HEK293 (cell line): ENCODE measurements at regions not wholly inside any gene's neighbourhood (a gene's known extent, or its start where the extent isn't known, plus 50 kb on each side); places are given as distances from the start of the nearest gene placed in this dataset.

Source experiments
- CTCF ChIA-PET: fragments of 350-600 bp; formaldehyde crosslinking; extraction: SDS; loops from one replicate; lab custom pipeline; 2021; ENCODE audit warnings: antibody characterized with exemption; lab: Yijun Ruan, JAX
- POLR2A ChIA-PET: fragments of 300-600 bp; formaldehyde crosslinking; extraction: SDS; loops from one replicate; lab custom pipeline; 2020; ENCODE audit warnings: antibody characterized with exemption, inconsistent platforms; lab: Yijun Ruan, JAX
- H3K27ac ChIP-seq: fragments of 200-500 bp; sonication (Bioruptor generic); 2 replicates; pipeline ENCODE4 v1.5.1; 2014; ENCODE audit warnings: low read depth, low read length, control low read depth, inconsistent platforms; ENCODE audit errors: extremely low read depth
- H3K36me3 ChIP-seq, 2 experiments: fragments of 200-500 bp in 1 of 2; sonication (Bioruptor generic) in 1 of 2; 1 replicate in 1 of 2; 2 replicates in 1 of 2; pipeline ENCODE4 v1.5.1; 2014 to 2017; ENCODE audit warnings: inconsistent platforms in 2 of 2, low read length in 2 of 2; ENCODE audit not compliant: control insufficient read depth in 2 of 2, insufficient read depth in 1 of 2
- H3K4me1 ChIP-seq: fragments of 200-500 bp; sonication (Bioruptor generic); 2 replicates; pipeline ENCODE4 v1.5.1; 2014; ENCODE audit warnings: mild to moderate bottlenecking, low read length, inconsistent platforms; ENCODE audit not compliant: control insufficient read depth, insufficient read depth
- H3K4me3 ChIP-seq: 2 replicates; pipeline ENCODE4 v1.5.1; 2011; ENCODE audit warnings: low read depth, mild to moderate bottlenecking, control low read depth, low read length, moderate library complexity
- H3K9me3 ChIP-seq: fragments of 200-500 bp; sonication (Bioruptor generic); 2 replicates; pipeline ENCODE4 v1.5.1; 2014; ENCODE audit warnings: low read depth, low read length, inconsistent platforms; ENCODE audit not compliant: control insufficient read depth, insufficient read depth
- HOXA7 ChIP-seq: sonication (generic); formaldehyde crosslinking; IDR thresholded peaks from 2 replicates; pipeline ENCODE4 v1.8.1; 2022; ENCODE audit warnings: missing genetic modification reagents, borderline replicate concordance
- KLF7 ChIP-seq: fragments of 450-650 bp; formaldehyde crosslinking; IDR thresholded peaks from 2 replicates; pipeline ENCODE4 v1.5.1; 2016; ENCODE audit warnings: missing biosample characterization, missing genetic modification characterization, borderline replicate concordance
- REST ChIP-seq: fragments of 450-650 bp; formaldehyde crosslinking; IDR thresholded peaks from 2 replicates; pipeline ENCODE4 v1.5.1; 2016; ENCODE audit warnings: missing biosample characterization, missing genetic modification characterization
- YY1 ChIP-seq: fragments of 450-650 bp; formaldehyde crosslinking; IDR thresholded peaks from 2 replicates; pipeline ENCODE4 v1.5.1; 2018; ENCODE audit warnings: missing biosample characterization, missing genetic modification characterization
- ZFP37 ChIP-seq: fragments of 450-650 bp; formaldehyde crosslinking; IDR thresholded peaks from 2 replicates; pipeline ENCODE4 v1.5.1; 2016; ENCODE audit warnings: missing biosample characterization, missing genetic modification characterization
- ZNF174 ChIP-seq: fragments of 450-650 bp; formaldehyde crosslinking; IDR thresholded peaks from 2 replicates; pipeline ENCODE4 v1.5.0; 2017; ENCODE audit warnings: missing biosample characterization, mild to moderate bottlenecking, missing genetic modification characterization
- ZNF19 ChIP-seq: fragments of 450-650 bp; formaldehyde crosslinking; IDR thresholded peaks from 2 replicates; pipeline ENCODE4; 2016; ENCODE audit warnings: missing biosample characterization, missing genetic modification characterization, low read depth
- ZNF670 ChIP-seq: fragments of 450-650 bp; formaldehyde crosslinking; IDR thresholded peaks from 2 replicates; pipeline ENCODE4 v1.5.1; 2016; ENCODE audit warnings: missing biosample characterization, missing genetic modification characterization, low read depth
- ZNF677 ChIP-seq: fragments of 450-650 bp; IDR thresholded peaks from 2 replicates; pipeline ENCODE4 v1.5.0; 2018; ENCODE audit warnings: missing biosample characterization, mild to moderate bottlenecking, missing genetic modification characterization, moderate library complexity
- ZNF791 ChIP-seq: fragments of 450-650 bp; formaldehyde crosslinking; IDR thresholded peaks from 2 replicates; pipeline ENCODE4 v1.5.1; 2016; ENCODE audit warnings: missing biosample characterization, missing genetic modification characterization
- ZNF837 ChIP-seq: fragments of 450-650 bp; formaldehyde crosslinking; IDR thresholded peaks from 2 replicates; pipeline ENCODE4 v1.5.1; 2016; ENCODE audit warnings: missing biosample characterization, missing genetic modification characterization
- ZSCAN23 ChIP-seq: fragments of 450-650 bp; formaldehyde crosslinking; IDR thresholded peaks from 2 replicates; pipeline ENCODE4 v1.5.1; 2016; ENCODE audit warnings: missing biosample characterization, missing genetic modification characterization
- TF ChIP-seq, protein P1 (sequence below): fragments of 450-650 bp; formaldehyde crosslinking; IDR thresholded peaks from 2 replicates; pipeline ENCODE4 v1.5.1; 2016; ENCODE audit warnings: missing biosample characterization, missing genetic modification characterization
- TF ChIP-seq, protein P2 (sequence below): fragments of 450-650 bp; formaldehyde crosslinking; IDR thresholded peaks from 2 replicates; pipeline ENCODE4 v1.5.1; 2016; ENCODE audit warnings: missing biosample characterization, missing genetic modification characterization
- TF ChIP-seq, protein P3 (sequence below): fragments of 450-650 bp; formaldehyde crosslinking; IDR thresholded peaks from 2 replicates; pipeline ENCODE4 v1.5.0; 2017; ENCODE audit warnings: missing biosample characterization, missing genetic modification characterization, borderline replicate concordance

- CTCF ChIA-PET = interaction anchor here (0.5 kb wide), 1 partner anchor 1509 kb away, joined by 3 read pairs; no protein-coding TSS in a partner anchor
- H3K4me1 ChIP-seq = no peaks in the 10 kb centered on the region
Measured at GRCh38 chr2:217276433-217276832, 416.6 kb upstream of the TNP1 start.

DNA sequence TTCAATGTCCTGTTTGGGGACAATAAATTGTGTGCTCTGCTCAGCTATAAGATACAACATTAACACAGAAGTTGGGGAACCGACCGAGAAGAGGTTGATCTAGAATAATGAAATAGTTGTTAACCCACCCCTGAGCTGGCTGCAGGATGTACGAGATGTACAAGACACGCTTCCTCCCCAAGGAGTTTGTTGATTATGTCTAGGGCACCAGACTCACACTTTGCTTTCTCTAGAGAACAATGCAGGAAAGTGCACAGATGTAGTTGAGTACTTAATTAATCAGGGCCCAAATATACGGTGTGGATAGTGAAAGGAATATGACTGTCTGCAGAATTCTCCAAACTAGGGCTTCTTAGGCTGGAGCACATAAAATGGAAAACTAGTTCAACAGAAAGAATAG, 415.2 kb upstream of the TNP1 start:
- TF ChIP-seq ZNF19 (tag by site-specific recombination) = no peak
- TF ChIP-seq ZNF670 (tag by site-specific recombination) = no peak
- TF ChIP-seq ZNF791 (tag by site-specific recombination) = no peak
- TF ChIP-seq ZNF837 (tag by site-specific recombination) = no peak
- TF ChIP-seq ZSCAN23 (tag by site-specific recombination) = no peak
- no peak for TF ChIP-seq HOXA7
- Histone ChIP-seq H3K36me3 (no peaks in the 10 kb centered on the region), H3K9me3 (no peaks in the 10 kb centered on the region), H3K4me1 (no peaks in the 10 kb centered on the region), H3K27ac (no peak overlapping the region), H3K4me3 (no peak overlapping the region)
- ChIA-PET POLR2A (no interaction called here), CTCF (interaction anchor here (0.9 to 1.3 kb wide), 2 partner anchors 133 to 577 kb away, joined by 4 read pairs; no protein-coding TSS in a partner anchor)

More at GRCh38 chr2:217276433-217276832, 416.6 kb upstream of the TNP1 start:
- Histone ChIP-seq H3K27ac (no peak overlapping the region), H3K9me3 (no peaks in the 10 kb centered on the region), H3K4me3 (no peak overlapping the region), H3K36me3 (no peaks in the 10 kb centered on the region)
- TF ChIP-seq, protein P1, sequence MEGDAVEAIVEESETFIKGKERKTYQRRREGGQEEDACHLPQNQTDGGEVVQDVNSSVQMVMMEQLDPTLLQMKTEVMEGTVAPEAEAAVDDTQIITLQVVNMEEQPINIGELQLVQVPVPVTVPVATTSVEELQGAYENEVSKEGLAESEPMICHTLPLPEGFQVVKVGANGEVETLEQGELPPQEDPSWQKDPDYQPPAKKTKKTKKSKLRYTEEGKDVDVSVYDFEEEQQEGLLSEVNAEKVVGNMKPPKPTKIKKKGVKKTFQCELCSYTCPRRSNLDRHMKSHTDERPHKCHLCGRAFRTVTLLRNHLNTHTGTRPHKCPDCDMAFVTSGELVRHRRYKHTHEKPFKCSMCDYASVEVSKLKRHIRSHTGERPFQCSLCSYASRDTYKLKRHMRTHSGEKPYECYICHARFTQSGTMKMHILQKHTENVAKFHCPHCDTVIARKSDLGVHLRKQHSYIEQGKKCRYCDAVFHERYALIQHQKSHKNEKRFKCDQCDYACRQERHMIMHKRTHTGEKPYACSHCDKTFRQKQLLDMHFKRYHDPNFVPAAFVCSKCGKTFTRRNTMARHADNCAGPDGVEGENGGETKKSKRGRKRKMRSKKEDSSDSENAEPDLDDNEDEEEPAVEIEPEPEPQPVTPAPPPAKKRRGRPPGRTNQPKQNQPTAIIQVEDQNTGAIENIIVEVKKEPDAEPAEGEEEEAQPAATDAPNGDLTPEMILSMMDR = no peak
- TF ChIP-seq ZNF174 (tag by site-specific recombination) (no peak), ZNF677 (tag by site-specific recombination) (no peak), YY1 (tag by site-specific recombination) (no peak), KLF7 (tag by site-specific recombination) (no peak), ZNF670 (tag by site-specific recombination) (no peak), REST (tag by site-specific recombination) (no peak), ZFP37 (tag by site-specific recombination) (no peak)
- TF ChIP-seq, protein P2, sequence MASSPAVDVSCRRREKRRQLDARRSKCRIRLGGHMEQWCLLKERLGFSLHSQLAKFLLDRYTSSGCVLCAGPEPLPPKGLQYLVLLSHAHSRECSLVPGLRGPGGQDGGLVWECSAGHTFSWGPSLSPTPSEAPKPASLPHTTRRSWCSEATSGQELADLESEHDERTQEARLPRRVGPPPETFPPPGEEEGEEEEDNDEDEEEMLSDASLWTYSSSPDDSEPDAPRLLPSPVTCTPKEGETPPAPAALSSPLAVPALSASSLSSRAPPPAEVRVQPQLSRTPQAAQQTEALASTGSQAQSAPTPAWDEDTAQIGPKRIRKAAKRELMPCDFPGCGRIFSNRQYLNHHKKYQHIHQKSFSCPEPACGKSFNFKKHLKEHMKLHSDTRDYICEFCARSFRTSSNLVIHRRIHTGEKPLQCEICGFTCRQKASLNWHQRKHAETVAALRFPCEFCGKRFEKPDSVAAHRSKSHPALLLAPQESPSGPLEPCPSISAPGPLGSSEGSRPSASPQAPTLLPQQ (tag by site-specific recombination) = no peak
- TF ChIP-seq, protein P3, sequence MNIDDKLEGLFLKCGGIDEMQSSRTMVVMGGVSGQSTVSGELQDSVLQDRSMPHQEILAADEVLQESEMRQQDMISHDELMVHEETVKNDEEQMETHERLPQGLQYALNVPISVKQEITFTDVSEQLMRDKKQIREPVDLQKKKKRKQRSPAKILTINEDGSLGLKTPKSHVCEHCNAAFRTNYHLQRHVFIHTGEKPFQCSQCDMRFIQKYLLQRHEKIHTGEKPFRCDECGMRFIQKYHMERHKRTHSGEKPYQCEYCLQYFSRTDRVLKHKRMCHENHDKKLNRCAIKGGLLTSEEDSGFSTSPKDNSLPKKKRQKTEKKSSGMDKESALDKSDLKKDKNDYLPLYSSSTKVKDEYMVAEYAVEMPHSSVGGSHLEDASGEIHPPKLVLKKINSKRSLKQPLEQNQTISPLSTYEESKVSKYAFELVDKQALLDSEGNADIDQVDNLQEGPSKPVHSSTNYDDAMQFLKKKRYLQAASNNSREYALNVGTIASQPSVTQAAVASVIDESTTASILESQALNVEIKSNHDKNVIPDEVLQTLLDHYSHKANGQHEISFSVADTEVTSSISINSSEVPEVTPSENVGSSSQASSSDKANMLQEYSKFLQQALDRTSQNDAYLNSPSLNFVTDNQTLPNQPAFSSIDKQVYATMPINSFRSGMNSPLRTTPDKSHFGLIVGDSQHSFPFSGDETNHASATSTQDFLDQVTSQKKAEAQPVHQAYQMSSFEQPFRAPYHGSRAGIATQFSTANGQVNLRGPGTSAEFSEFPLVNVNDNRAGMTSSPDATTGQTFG (tag by site-specific recombination) = no peak
- POLR2A ChIA-PET = no interaction called here
